Keratinocyte (primary cell): ENCODE measurements at regions not wholly inside any gene's neighbourhood (a gene's known extent, or its start where the extent isn't known, plus 50 kb on each side); places are given as distances from the start of the nearest gene placed in this dataset.

ENCODE experiments used
- DNase-seq: peaks from one replicate; pipeline ENCODE4 v3.0.0-alpha.2; 2011; ENCODE audit warnings: low read depth, missing footprints, low spot score
- FAIRE-seq: peaks from 2 replicates; lab custom pipeline; 2011; peaks lifted over from hg19 to GRCh38; lab: Jason Lieb, UNC
- H2AFZ ChIP-seq: 2 replicates; pipeline ENCODE4 v1.6.0; 2012; ENCODE audit warnings: low read length, control low read depth, inconsistent platforms; ENCODE audit not compliant: control insufficient read depth
- H3K27ac ChIP-seq: 2 replicates; pipeline ENCODE4 v1.5.1; 2011; ENCODE audit warnings: low read length; ENCODE audit not compliant: control insufficient read depth, insufficient read depth
- H3K27me3 ChIP-seq: 3 replicates; pipeline ENCODE4 v1.6.0; 2011; ENCODE audit warnings: low read length; ENCODE audit not compliant: control insufficient read depth, insufficient read depth; ENCODE audit errors: extremely low read depth
- H3K36me3 ChIP-seq, 2 experiments: 2 replicates in 1 of 2; 3 replicates in 1 of 2; pipeline ENCODE4 v1.5.1; 2011; ENCODE audit warnings: low read length in 2 of 2, mild to moderate bottlenecking in 1 of 2; ENCODE audit not compliant: control insufficient read depth in 2 of 2, insufficient read depth in 2 of 2; ENCODE audit errors: extremely low read depth in 1 of 2
- H3K4me1 ChIP-seq: 3 replicates; pipeline ENCODE4 v1.5.1; 2011; ENCODE audit warnings: low read length; ENCODE audit not compliant: control insufficient read depth, insufficient read depth; ENCODE audit errors: extremely low read depth
- H3K4me2 ChIP-seq: 3 replicates; pipeline ENCODE4 v1.6.0; 2011; ENCODE audit warnings: low read depth, low read length; ENCODE audit not compliant: control insufficient read depth, insufficient read depth; ENCODE audit errors: extremely low read depth
- H3K4me3 ChIP-seq, 3 experiments: fragments of 200-600 bp in 1 of 3; sonication (generic) in 1 of 3; 2 replicates in 2 of 3; 3 replicates in 1 of 3; pipeline ENCODE4 v1.5.1; 2011 to 2016; ENCODE audit warnings: low read length in 3 of 3, mild to moderate bottlenecking in 3 of 3, control low read depth in 2 of 3, inconsistent platforms in 1 of 3, low read depth in 1 of 3, mixed read lengths in 1 of 3, mixed run types in 1 of 3, moderate library complexity in 1 of 3; ENCODE audit not compliant: control insufficient read depth in 2 of 3, insufficient read depth in 2 of 3; ENCODE audit errors: extremely low read depth in 1 of 3
- H3K79me2 ChIP-seq: 2 replicates; pipeline ENCODE4 v1.6.0; 2012; ENCODE audit warnings: low read length; ENCODE audit not compliant: control insufficient read depth, insufficient read depth
- H3K9ac ChIP-seq: 3 replicates; pipeline ENCODE4 v1.6.0; 2011; ENCODE audit warnings: low read length; ENCODE audit not compliant: control insufficient read depth, insufficient read depth; ENCODE audit errors: extremely low read depth
- H3K9me1 ChIP-seq: 3 replicates; pipeline ENCODE4 v1.6.0; 2011; ENCODE audit warnings: low read length; ENCODE audit not compliant: control insufficient read depth, insufficient read depth; ENCODE audit errors: extremely low read depth
- H3K9me3 ChIP-seq: 2 replicates; pipeline ENCODE4 v1.5.1; 2012; ENCODE audit warnings: low read depth, low read length; ENCODE audit not compliant: control insufficient read depth
- H4K20me1 ChIP-seq: 3 replicates; pipeline ENCODE4 v1.6.0; 2011; ENCODE audit warnings: low read length; ENCODE audit not compliant: control insufficient read depth, insufficient read depth; ENCODE audit errors: extremely low read depth
- CTCF ChIP-seq, 3 experiments: IDR thresholded peaks in 1 of 3; conservative IDR thresholded peaks in 1 of 3; optimal IDR thresholded peaks in 1 of 3; 2 replicates in 2 of 3; 3 replicates in 1 of 3; pipeline versions ENCODE3 to v1.5.1; 2011; ENCODE audit warnings: low read length in 3 of 3, mild to moderate bottlenecking in 3 of 3, moderate library complexity in 2 of 3, control low read depth in 1 of 3, inconsistent platforms in 1 of 3; ENCODE audit not compliant: insufficient read depth in 2 of 3; ENCODE audit errors: extremely low read depth in 1 of 3
- EZH2 ChIP-seq: IDR thresholded peaks from one replicate; pipeline ENCODE4 v1.6.1; 2012; ENCODE audit warnings: inconsistent platforms, mild to moderate bottlenecking, low read length, moderate library complexity
- dilution Hi-C: fragments of 300-500 bp; cut with MboI; formaldehyde crosslinking; loops from one replicate; pipeline ENCODE4 v1.7.0; 2020; ENCODE audit warnings: low sequenced_read_pairs; ENCODE audit not compliant: extremely low pct_ligation_motif_present

- Histone ChIP-seq H3K4me2 (peak overlapping the region; percentile 0), H3K27me3 (no peaks in the 10 kb centered on the region), H3K9me1 (no peaks in the 10 kb centered on the region), H3K9ac (no peak overlapping the region), H4K20me1 (no peaks in the 10 kb centered on the region), H3K4me1 (no peaks in the 10 kb centered on the region), H3K79me2 (no peaks in the 10 kb centered on the region), H3K4me3 (no peak overlapping the region), H3K36me3 (no peaks in the 10 kb centered on the region), H2AFZ (no peak overlapping the region), H3K9me3 (no peaks in the 10 kb centered on the region), H3K27ac (no peak overlapping the region)
- dilution Hi-C loops, result no loop called here
- TF ChIP-seq EZH2, result no peak
- no peak for TF ChIP-seq CTCF (optimal IDR thresholded peaks at IDR 0.05 in 1 of 3, IDR thresholded peaks at IDR 0.05 in 1 of 3, conservative IDR thresholded peaks at IDR 0.05 in 1 of 3; ENCODE audit: extremely low read depth in 1 of 3, insufficient read depth in 2 of 3, low read length in 3 of 3)
- DNase-seq, result peak; percentile 60
- FAIRE-seq, result no peak
Observed at GRCh38 chr2:61620244-61621159, 82.3 kb upstream of the XPO1 start.

GRCh38 chr2:61619561-61619960 lies 81.4 kb upstream of the XPO1 start:
- Histone ChIP-seq H3K4me3 (no peak overlapping the region), H3K9me3 (no peaks in the 10 kb centered on the region), H3K36me3 (no peaks in the 10 kb centered on the region), H3K79me2 (no peaks in the 10 kb centered on the region), H3K27ac (no peak overlapping the region), H3K9ac (no peak overlapping the region), H4K20me1 (no peaks in the 10 kb centered on the region), H2AFZ (no peak overlapping the region), H3K4me1 (no peaks in the 10 kb centered on the region), H3K9me1 (no peaks in the 10 kb centered on the region), H3K4me2 (no peak overlapping the region), H3K27me3 (no peaks in the 10 kb centered on the region)
- no peak for FAIRE-seq
- no peak for DNase-seq
- no peak for TF ChIP-seq EZH2
- no peak for TF ChIP-seq CTCF (optimal IDR thresholded peaks at IDR 0.05 in 1 of 3, IDR thresholded peaks at IDR 0.05 in 1 of 3, conservative IDR thresholded peaks at IDR 0.05 in 1 of 3; ENCODE audit: extremely low read depth in 1 of 3, insufficient read depth in 2 of 3, low read length in 3 of 3)
- dilution Hi-C loops, result no loop called here
